ENCODE measurements at regions not wholly inside any gene's neighbourhood (a gene's known extent, or its start where the extent isn't known, plus 50 kb on each side); places are given as distances from the start of the nearest gene placed in this dataset.
A peak's percentile ranks its signal among the peaks of the same experiment; 100 is the strongest.
"Not testable (repeated sequence)": the region's sequence is repeated elsewhere in the genome, so short reads cannot be mapped to it uniquely, and the experiment has no call there.

DNA sequence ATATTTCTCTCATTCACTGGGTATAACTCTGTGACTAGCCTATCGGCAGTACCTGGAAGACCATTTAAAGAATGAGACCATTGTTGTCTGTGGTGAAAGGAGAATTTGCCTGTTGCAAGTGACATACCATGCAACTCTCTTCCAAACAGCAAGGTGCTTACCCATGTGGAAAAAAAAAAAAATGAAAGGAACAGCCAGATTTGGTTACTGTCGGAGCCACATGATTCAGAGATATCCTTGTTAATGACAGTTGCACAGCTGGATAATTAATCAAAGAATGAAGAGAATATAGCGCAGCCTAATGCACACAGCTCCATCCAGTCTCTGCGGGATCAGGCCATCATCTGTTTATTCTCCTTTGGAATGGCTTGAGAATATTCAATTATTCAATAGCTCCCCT lies 141.8 kb downstream of the HRH4 start:
- WGBS, result 95% methylated on average over 4 of the region's 4 CpGs
- H3K9me3 ChIP-seq (ENCODE audit: control insufficient read depth in 2 of 2, insufficient read depth in 1 of 2, low read length in 1 of 2), result no peaks in the 10 kb centered on the region
- no peak overlapping the region for H3K27ac ChIP-seq (ENCODE audit: low read depth in 1 of 2, low read length in 1 of 2)
- DNase-seq (ENCODE audit: low read depth in 6 of 9, low spot score in 9 of 9), result no peak
- H3K36me3 ChIP-seq (ENCODE audit: control insufficient read depth in 2 of 2, insufficient read depth in 2 of 2, low read length in 1 of 2), result no peaks in the 10 kb centered on the region
- H3K4me3 ChIP-seq (ENCODE audit: low read length in 2 of 2), result no peak overlapping the region
- H3K27me3 ChIP-seq (ENCODE audit: control insufficient read depth in 2 of 2, insufficient read depth in 1 of 2, low read length in 1 of 2), result no peaks in the 10 kb centered on the region
- no peaks in the 10 kb centered on the region for H3K4me1 ChIP-seq (ENCODE audit: control insufficient read depth in 2 of 2, insufficient read depth in 2 of 2, low read length in 2 of 2)

DNA sequence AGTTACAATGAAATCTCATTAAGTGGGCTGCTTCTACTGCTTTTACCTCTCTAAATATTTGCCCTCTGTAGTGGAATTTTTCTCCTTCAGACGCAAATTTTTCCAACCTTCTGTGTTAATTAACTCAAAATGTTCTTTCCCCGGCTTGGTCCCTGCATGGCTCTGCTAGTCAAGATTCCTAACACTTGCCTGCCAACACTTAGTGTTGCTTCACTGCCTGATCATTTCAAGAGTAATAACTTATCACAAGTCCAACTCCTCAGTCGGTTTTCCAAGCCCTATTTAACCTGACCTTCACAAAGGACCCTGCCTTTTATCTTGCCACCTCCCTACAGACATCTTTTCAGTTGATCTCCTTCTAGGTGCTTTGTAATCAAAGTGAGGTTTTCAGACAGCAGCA lies 142.7 kb downstream of the HRH4 start:
- Histone ChIP-seq H3K36me3 (ENCODE audit: control insufficient read depth in 2 of 2, insufficient read depth in 2 of 2, low read length in 1 of 2) (no peaks in the 10 kb centered on the region), H3K4me1 (ENCODE audit: control insufficient read depth in 2 of 2, insufficient read depth in 2 of 2, low read length in 2 of 2) (no peaks in the 10 kb centered on the region), H3K4me3 (ENCODE audit: low read length in 2 of 2) (no peak overlapping the region), H3K27ac (ENCODE audit: low read depth in 1 of 2, low read length in 1 of 2) (no peak overlapping the region), H3K9me3 (ENCODE audit: control insufficient read depth in 2 of 2, insufficient read depth in 1 of 2, low read length in 1 of 2) (no peaks in the 10 kb centered on the region), H3K27me3 (ENCODE audit: control insufficient read depth in 2 of 2, insufficient read depth in 1 of 2, low read length in 1 of 2) (no peaks in the 10 kb centered on the region)
- 93% methylated on average over 3 of the region's 3 CpGs for WGBS
- DNase-seq (ENCODE audit: low read depth in 6 of 9, low spot score in 9 of 9), result no peak

DNA sequence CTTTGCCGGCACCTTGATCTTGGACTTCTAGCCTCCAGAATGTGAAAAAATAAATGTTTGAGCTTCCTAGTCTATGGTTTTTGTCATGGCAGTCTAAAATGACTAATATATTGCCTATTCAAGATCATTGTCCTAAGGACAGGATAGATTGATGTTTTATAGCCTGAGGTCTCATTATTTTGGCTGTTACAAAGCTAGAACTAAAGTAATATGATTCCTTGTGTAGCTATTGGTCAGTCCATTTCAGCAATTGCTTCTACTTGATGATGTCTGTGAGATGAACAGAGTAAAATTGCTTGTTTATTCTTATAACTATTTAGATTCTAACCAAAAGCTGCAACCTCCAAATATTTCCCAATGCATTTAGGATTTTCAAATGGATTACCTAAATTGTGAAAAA lies 145.0 kb downstream of the HRH4 start:
- no peak for DNase-seq (ENCODE audit: low read depth in 6 of 9, low spot score in 9 of 9)
- H3K4me3 ChIP-seq (ENCODE audit: low read length in 2 of 2), result no peak overlapping the region
- WGBS, result 98% methylated on average over 1 of the region's 1 CpG
- no peaks in the 10 kb centered on the region for H3K36me3 ChIP-seq (ENCODE audit: control insufficient read depth in 2 of 2, insufficient read depth in 2 of 2, low read length in 1 of 2)
- no peak overlapping the region for H3K27ac ChIP-seq (ENCODE audit: low read depth in 1 of 2, low read length in 1 of 2)
- no peaks in the 10 kb centered on the region for H3K4me1 ChIP-seq (ENCODE audit: control insufficient read depth in 2 of 2, insufficient read depth in 2 of 2, low read length in 2 of 2)
- no peaks in the 10 kb centered on the region for H3K9me3 ChIP-seq (ENCODE audit: control insufficient read depth in 2 of 2, insufficient read depth in 1 of 2, low read length in 1 of 2)
- no peaks in the 10 kb centered on the region for H3K27me3 ChIP-seq (ENCODE audit: control insufficient read depth in 2 of 2, insufficient read depth in 1 of 2, low read length in 1 of 2)

DNA sequence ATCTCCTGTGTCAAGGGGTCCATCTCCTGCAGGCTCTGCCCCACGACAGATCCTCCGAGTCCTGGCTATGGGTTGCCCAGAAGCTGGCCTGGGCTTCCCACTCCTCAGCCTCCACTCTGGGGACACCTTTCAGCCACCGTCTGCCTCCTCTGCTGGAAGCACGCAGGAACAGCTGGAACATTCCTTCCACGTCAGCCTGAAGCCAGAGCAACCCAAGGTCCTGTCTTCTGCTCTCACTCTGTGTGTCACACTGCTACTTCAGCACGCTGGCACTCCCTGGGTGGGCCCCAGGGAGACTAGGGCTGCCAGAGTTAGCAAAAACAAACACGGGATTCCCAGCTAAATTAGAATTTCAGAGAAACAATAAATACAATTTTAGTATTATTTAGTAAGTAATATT lies 148.8 kb downstream of the HRH4 start:
- H3K36me3 ChIP-seq (ENCODE audit: control insufficient read depth in 2 of 2, insufficient read depth in 2 of 2, low read length in 1 of 2), result no peaks in the 10 kb centered on the region
- no peak overlapping the region for H3K27ac ChIP-seq (ENCODE audit: low read depth in 1 of 2, low read length in 1 of 2)
- no peak overlapping the region for H3K4me3 ChIP-seq (ENCODE audit: low read length in 2 of 2)
- peaks cover 0 to 5% of the 10 kb centered on the region in 2 donors for H3K4me1 ChIP-seq (ENCODE audit: control insufficient read depth in 2 of 2, insufficient read depth in 2 of 2, low read length in 2 of 2)
- no peaks in the 10 kb centered on the region for H3K27me3 ChIP-seq (ENCODE audit: control insufficient read depth in 2 of 2, insufficient read depth in 1 of 2, low read length in 1 of 2)
- no peak for DNase-seq (ENCODE audit: low read depth in 6 of 9, low spot score in 9 of 9)
- WGBS, result 96% methylated on average over 7 of the region's 7 CpGs
- no peaks in the 10 kb centered on the region for H3K9me3 ChIP-seq (ENCODE audit: control insufficient read depth in 2 of 2, insufficient read depth in 1 of 2, low read length in 1 of 2)

DNA sequence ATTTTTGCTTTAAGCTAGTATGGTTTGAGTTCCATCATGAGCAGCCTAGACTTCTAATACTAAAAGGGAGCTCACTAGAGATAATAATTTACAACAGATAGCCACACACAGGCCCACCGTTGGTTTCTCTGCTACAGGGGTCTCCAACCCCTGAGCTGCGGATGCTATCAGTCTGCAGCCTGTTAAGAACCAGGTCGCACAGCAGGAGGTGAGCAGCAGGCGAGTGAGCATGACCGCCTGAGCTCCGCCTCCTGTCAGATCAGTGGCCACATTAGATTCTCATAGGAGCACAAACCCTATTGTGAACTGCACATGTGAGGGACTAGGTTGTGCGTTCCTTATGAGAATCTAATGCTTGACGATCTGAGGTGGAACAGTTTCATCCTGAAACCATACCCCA lies 150.6 kb downstream of the HRH4 start:
- Histone ChIP-seq H3K9me3 (ENCODE audit: control insufficient read depth in 2 of 2, insufficient read depth in 1 of 2, low read length in 1 of 2) (no peaks in the 10 kb centered on the region), H3K4me3 (ENCODE audit: low read length in 2 of 2) (no peak overlapping the region), H3K27me3 (ENCODE audit: control insufficient read depth in 2 of 2, insufficient read depth in 1 of 2, low read length in 1 of 2) (no peaks in the 10 kb centered on the region), H3K36me3 (ENCODE audit: control insufficient read depth in 2 of 2, insufficient read depth in 2 of 2, low read length in 1 of 2) (no peaks in the 10 kb centered on the region), H3K4me1 (ENCODE audit: control insufficient read depth in 2 of 2, insufficient read depth in 2 of 2, low read length in 2 of 2) (peaks cover 0 to 5% of the 10 kb centered on the region in 2 donors), H3K27ac (ENCODE audit: low read depth in 1 of 2, low read length in 1 of 2) (no peak overlapping the region)
- 89% methylated on average over 8 of the region's 8 CpGs for WGBS
- DNase-seq (ENCODE audit: low read depth in 6 of 9, low spot score in 9 of 9), result no peak

DNA sequence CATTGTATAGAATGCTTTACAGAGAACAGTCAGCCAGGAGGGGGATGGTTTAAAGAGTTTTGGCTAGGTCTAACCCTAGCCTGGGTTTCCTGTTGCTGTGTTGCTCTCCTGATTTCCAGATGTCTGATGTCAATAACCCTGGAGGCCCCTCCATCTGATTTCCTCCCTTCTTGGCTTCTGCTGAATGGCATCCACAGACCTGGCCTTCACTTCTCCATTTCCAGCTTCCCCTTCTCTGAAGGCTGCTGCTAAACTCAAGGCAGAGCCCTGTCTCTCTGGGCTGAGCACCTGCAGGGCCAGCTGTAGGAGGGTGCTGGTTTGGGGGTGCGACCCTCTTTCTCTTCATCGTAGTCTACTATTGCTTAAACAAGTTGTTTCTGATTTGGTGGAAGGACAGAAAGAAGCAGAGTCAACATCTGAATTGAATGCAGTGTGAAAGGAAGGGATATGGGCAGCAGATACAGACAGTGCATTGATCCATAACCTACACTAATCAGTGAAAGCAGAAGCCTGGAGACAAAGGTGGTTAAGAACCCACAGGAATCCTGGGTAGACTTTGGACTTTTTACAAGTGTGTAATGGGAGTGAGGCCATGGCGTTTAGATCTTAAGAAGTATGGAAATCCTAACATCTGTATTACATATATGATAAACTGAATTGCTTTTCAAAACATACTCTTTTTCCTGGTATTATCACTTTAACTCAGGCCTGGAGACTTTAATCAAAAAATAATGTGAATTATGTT lies 153.6 kb downstream of the HRH4 start:
- Histone ChIP-seq H3K4me1 (ENCODE audit: control insufficient read depth in 2 of 2, insufficient read depth in 2 of 2, low read length in 2 of 2) (peaks cover 0 to 5% of the 10 kb centered on the region in 2 donors), H3K36me3 (ENCODE audit: control insufficient read depth in 2 of 2, insufficient read depth in 2 of 2, low read length in 1 of 2) (no peaks in the 10 kb centered on the region), H3K4me3 (ENCODE audit: low read length in 2 of 2) (no peak overlapping the region), H3K27ac (ENCODE audit: low read depth in 1 of 2, low read length in 1 of 2) (no peak overlapping the region), H3K9me3 (ENCODE audit: control insufficient read depth in 2 of 2, insufficient read depth in 1 of 2, low read length in 1 of 2) (no peaks in the 10 kb centered on the region), H3K27me3 (ENCODE audit: control insufficient read depth in 2 of 2, insufficient read depth in 1 of 2, low read length in 1 of 2) (no peaks in the 10 kb centered on the region)
- 36% methylated on average over 3 of the region's 3 CpGs for WGBS
- DNase-seq (ENCODE audit: low read depth in 6 of 9, low spot score in 9 of 9), result peak in 2 of 9 donors; percentile 6 to 39

DNA sequence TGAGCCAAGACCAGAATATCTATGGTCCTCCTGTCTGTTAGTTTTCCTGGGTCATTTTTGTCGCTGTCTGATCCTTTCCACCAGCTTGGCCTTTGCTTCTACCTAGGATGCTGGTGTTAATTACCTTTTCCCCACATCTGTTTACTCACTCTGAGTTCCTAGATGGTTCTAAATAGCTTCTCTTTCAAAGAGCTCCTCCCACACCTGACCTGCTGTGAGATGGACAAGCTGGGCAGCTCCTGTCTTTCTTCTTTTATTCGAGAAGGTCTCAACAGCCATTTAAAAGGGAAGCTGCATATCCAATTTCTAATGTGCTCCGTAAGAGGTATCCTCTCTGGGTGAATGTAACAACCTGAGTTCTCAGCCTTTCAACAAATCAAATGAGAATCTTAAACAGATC lies 156.2 kb downstream of the HRH4 start:
- H3K9me3 ChIP-seq (ENCODE audit: control insufficient read depth in 2 of 2, insufficient read depth in 1 of 2, low read length in 1 of 2), result no peaks in the 10 kb centered on the region
- H3K4me1 ChIP-seq (ENCODE audit: control insufficient read depth in 2 of 2, insufficient read depth in 2 of 2, low read length in 2 of 2), result peaks cover 0 to 5% of the 10 kb centered on the region in 2 donors
- no peaks in the 10 kb centered on the region for H3K27me3 ChIP-seq (ENCODE audit: control insufficient read depth in 2 of 2, insufficient read depth in 1 of 2, low read length in 1 of 2)
- DNase-seq (ENCODE audit: low read depth in 6 of 9, low spot score in 9 of 9), result no peak
- WGBS, result 63% methylated on average over 3 of the region's 3 CpGs
- no peak overlapping the region for H3K4me3 ChIP-seq (ENCODE audit: low read length in 2 of 2)
- no peaks in the 10 kb centered on the region for H3K36me3 ChIP-seq (ENCODE audit: control insufficient read depth in 2 of 2, insufficient read depth in 2 of 2, low read length in 1 of 2)
- no peak overlapping the region for H3K27ac ChIP-seq (ENCODE audit: low read depth in 1 of 2, low read length in 1 of 2)

DNA sequence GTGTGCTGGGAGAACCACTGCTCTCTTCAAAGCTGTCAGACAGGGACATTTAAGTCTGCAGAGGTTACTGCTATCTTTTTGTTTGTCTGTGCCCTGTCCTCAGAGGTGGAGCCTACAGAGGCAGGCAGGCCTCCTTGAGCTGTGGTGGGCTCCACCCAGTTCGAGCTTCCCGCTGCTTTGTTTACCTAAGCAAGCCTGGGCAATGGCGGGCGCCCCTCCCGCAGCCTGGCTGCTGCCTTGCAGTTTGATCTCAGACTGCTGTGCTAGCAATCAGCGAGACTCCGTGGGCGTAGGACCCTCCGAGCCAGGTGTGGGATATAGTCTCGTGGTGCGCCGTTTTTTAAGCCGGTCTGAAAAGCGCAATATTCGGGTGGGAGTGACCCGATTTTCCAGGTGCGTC lies 164.0 kb downstream of the HRH4 start:
- H3K36me3 ChIP-seq (ENCODE audit: control insufficient read depth in 2 of 2, insufficient read depth in 2 of 2, low read length in 1 of 2); DNase-seq (ENCODE audit: low read depth in 6 of 9, low spot score in 9 of 9); H3K27ac ChIP-seq (ENCODE audit: low read depth in 1 of 2, low read length in 1 of 2); H3K4me3 ChIP-seq (ENCODE audit: low read length in 2 of 2); H3K9me3 ChIP-seq (ENCODE audit: control insufficient read depth in 2 of 2, insufficient read depth in 1 of 2, low read length in 1 of 2); H3K27me3 ChIP-seq (ENCODE audit: control insufficient read depth in 2 of 2, insufficient read depth in 1 of 2, low read length in 1 of 2); H3K4me1 ChIP-seq (ENCODE audit: control insufficient read depth in 2 of 2, insufficient read depth in 2 of 2, low read length in 2 of 2): not testable (repeated sequence)
- 91% methylated on average over 9 of the region's 17 CpGs for WGBS

DNA sequence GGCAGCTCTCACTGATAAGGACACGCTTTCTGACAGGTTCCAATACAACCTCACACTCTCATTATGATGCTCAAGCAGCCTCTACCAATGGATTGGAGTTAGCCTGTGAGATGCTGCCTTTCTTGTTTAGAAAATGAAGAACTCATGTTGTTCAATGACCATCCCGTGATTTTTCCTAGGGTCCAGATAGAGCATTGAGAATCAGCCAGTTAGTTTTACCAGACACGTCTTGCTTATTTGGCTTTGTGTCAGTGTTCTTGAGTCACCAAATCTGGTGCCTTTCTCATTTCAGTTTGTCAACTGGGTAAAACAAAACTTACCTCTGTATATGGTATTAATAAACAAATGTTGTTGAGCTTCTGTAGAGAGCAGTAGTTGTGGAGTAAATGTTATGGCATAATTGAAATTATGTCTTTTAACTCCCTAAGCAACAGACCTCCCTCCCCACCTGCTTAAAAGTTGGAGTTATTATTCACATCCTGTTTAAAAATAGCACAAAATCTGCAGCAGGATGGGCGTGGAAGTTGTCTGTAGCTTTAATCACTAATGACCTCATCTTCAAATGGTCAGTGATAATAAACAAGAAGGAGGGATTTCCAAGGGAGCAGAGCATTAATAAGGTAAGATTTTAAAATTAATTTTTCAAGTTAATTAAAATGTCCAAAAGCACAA lies 167.3 kb downstream of the HRH4 start:
- no peak for DNase-seq (ENCODE audit: low read depth in 6 of 9, low spot score in 9 of 9)
- H3K9me3 ChIP-seq (ENCODE audit: control insufficient read depth in 2 of 2, insufficient read depth in 1 of 2, low read length in 1 of 2), result no peaks in the 10 kb centered on the region
- 89% methylated on average over 4 of the region's 4 CpGs for WGBS
- H3K27ac ChIP-seq (ENCODE audit: low read depth in 1 of 2, low read length in 1 of 2), result no peak overlapping the region
- H3K4me1 ChIP-seq (ENCODE audit: control insufficient read depth in 2 of 2, insufficient read depth in 2 of 2, low read length in 2 of 2), result no peaks in the 10 kb centered on the region
- no peaks in the 10 kb centered on the region for H3K36me3 ChIP-seq (ENCODE audit: control insufficient read depth in 2 of 2, insufficient read depth in 2 of 2, low read length in 1 of 2)
- no peaks in the 10 kb centered on the region for H3K27me3 ChIP-seq (ENCODE audit: control insufficient read depth in 2 of 2, insufficient read depth in 1 of 2, low read length in 1 of 2)
- no peak overlapping the region for H3K4me3 ChIP-seq (ENCODE audit: low read length in 2 of 2)
